ENCODE measurements at regions not wholly inside any gene's neighbourhood (a gene's known extent, or its start where the extent isn't known, plus 50 kb on each side); places are given as distances from the start of the nearest gene placed in this dataset.

DNA sequence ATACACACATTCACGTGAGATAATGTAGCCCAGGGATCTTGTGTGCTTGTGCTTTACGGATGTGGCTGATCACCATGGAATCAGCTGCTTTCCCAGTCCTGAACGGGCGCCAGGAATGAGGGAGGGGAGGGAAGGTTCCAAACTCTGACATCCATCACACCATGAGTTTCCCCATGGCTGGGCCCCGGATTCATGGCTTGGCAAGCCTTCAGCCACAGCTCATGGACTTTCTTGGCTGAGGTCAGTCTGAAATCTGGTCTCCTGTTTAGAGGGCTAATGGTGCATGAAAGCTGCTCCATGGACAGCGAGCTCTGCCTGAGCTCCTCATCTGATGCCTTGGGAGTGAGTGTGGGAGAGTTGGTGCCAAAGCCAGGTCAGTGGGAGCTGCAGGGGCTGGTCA, 767.6 kb upstream of the EEF2KMT start:
- TF ChIP-seq, protein P1, sequence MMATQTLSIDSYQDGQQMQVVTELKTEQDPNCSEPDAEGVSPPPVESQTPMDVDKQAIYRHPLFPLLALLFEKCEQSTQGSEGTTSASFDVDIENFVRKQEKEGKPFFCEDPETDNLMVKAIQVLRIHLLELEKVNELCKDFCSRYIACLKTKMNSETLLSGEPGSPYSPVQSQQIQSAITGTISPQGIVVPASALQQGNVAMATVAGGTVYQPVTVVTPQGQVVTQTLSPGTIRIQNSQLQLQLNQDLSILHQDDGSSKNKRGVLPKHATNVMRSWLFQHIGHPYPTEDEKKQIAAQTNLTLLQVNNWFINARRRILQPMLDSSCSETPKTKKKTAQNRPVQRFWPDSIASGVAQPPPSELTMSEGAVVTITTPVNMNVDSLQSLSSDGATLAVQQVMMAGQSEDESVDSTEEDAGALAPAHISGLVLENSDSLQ (IDR thresholded peaks at IDR 0.05), result no peak
- TF ChIP-seq SP1 (IDR thresholded peaks at IDR 0.05) (no peak), CTBP1 (IDR thresholded peaks at IDR 0.05; ENCODE audit: borderline replicate concordance) (no peak), ARNT (IDR thresholded peaks at IDR 0.05) (no peak), NFRKB (IDR thresholded peaks at IDR 0.05) (no peak), ZNF384 (IDR thresholded peaks at IDR 0.05) (no peak), FOXA1 (IDR thresholded peaks at IDR 0.05) (no peak), L3MBTL2 (conservative IDR thresholded peaks at IDR 0.05) (no peak), LEF1 (IDR thresholded peaks at IDR 0.05; ENCODE audit: borderline replicate concordance) (no peak), HDGF (IDR thresholded peaks at IDR 0.05; ENCODE audit: borderline replicate concordance) (no peak), FOXK2 (IDR thresholded peaks at IDR 0.05) (no peak), FOXM1 (IDR thresholded peaks at IDR 0.05; ENCODE audit: borderline replicate concordance) (no peak), BHLHE40 (IDR thresholded peaks at IDR 0.05; ENCODE audit: borderline replicate concordance) (no peak), SUZ12 (IDR thresholded peaks at IDR 0.05) (no peak), ELF4 (IDR thresholded peaks at IDR 0.05) (no peak), TARDBP (IDR thresholded peaks at IDR 0.05) (no peak)
- POLR2A ChIA-PET, result no interaction called here
- CTCF ChIA-PET, result no interaction called here
- no peak for DNase-seq (ENCODE audit: extremely low spot score)

DNA sequence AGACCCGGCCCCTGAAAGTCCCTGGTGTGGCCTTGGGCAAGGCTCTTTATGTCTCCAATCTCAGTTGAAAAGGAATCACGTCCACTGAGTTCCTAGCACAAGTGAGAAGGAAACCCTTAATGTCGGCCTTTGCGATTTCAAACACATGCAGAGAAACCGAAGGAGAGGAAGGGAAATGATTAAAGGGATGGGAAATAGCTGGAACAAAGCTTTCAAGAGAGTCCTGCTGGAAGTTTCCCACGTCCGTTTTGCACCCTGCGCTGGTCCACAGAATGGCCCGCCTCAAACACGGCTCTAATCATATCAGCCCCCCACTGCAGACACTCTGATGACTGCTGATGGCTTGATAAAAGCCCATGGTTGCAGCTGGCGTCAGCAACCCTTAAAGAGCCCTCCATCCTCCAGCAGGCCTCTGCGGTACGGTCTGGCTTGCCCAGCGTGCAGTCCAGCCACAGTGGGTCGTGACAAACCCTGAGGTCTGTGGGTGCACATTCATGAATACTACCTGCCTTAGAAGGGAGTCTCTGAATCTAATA, 765.5 kb upstream of the EEF2KMT start:
- TF ChIP-seq CTBP1 (IDR thresholded peaks at IDR 0.05; ENCODE audit: borderline replicate concordance) (no peak), L3MBTL2 (conservative IDR thresholded peaks at IDR 0.05) (no peak), BHLHE40 (IDR thresholded peaks at IDR 0.05; ENCODE audit: borderline replicate concordance) (no peak), NFRKB (IDR thresholded peaks at IDR 0.05) (no peak), SUZ12 (IDR thresholded peaks at IDR 0.05) (no peak), FOXM1 (IDR thresholded peaks at IDR 0.05; ENCODE audit: borderline replicate concordance) (no peak), FOXA1 (IDR thresholded peaks at IDR 0.05) (no peak), SP1 (IDR thresholded peaks at IDR 0.05) (no peak), TARDBP (IDR thresholded peaks at IDR 0.05) (no peak), ELF4 (IDR thresholded peaks at IDR 0.05) (no peak), LEF1 (IDR thresholded peaks at IDR 0.05; ENCODE audit: borderline replicate concordance) (no peak), FOXK2 (IDR thresholded peaks at IDR 0.05) (no peak), ZNF384 (IDR thresholded peaks at IDR 0.05) (no peak), ARNT (IDR thresholded peaks at IDR 0.05) (no peak), HDGF (IDR thresholded peaks at IDR 0.05; ENCODE audit: borderline replicate concordance) (no peak)
- TF ChIP-seq, protein P1 (IDR thresholded peaks at IDR 0.05), result no peak
- ChIA-PET CTCF (no interaction called here), POLR2A (no interaction called here)
- no peak for DNase-seq (ENCODE audit: extremely low spot score)

- TF ChIP-seq FOXA1 (IDR thresholded peaks at IDR 0.05), result no peak
- TF ChIP-seq FOXK2 (IDR thresholded peaks at IDR 0.05), result no peak
- no peak for TF ChIP-seq BHLHE40 (IDR thresholded peaks at IDR 0.05; ENCODE audit: borderline replicate concordance)
- no peak for TF ChIP-seq ZNF384 (IDR thresholded peaks at IDR 0.05)
- TF ChIP-seq TARDBP (IDR thresholded peaks at IDR 0.05), result no peak
- TF ChIP-seq L3MBTL2 (conservative IDR thresholded peaks at IDR 0.05), result no peak
- TF ChIP-seq SP1 (IDR thresholded peaks at IDR 0.05), result no peak
- no peak for TF ChIP-seq ARNT (IDR thresholded peaks at IDR 0.05)
- no peak for TF ChIP-seq LEF1 (IDR thresholded peaks at IDR 0.05; ENCODE audit: borderline replicate concordance)
- TF ChIP-seq ELF4 (IDR thresholded peaks at IDR 0.05), result no peak
- CTCF ChIA-PET, result no interaction called here
- no peak for DNase-seq (ENCODE audit: extremely low spot score)
- POLR2A ChIA-PET, result no interaction called here
These were observed 764.7 kb upstream of the EEF2KMT start for GRCh38 chr16:5862103-5862840.

DNA sequence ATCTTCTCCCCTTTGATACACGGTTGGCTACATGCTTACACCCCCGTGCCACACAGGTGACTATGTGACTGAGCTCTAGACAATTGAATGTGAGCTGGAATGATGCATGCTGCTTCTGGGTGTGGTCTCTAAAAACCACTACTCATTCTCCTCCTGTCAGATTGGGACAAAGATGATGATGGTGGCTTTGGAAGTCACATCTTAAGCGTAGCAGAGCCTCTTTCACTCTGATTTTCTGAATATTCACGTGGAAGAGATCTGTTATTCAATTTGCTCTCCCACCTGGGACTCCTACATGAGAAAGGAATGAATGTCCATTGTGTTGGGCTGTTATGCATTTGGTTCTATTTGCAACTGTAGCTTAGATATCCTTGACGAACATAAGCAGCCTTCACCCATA, 763.6 kb upstream of the EEF2KMT start:
- TF ChIP-seq SUZ12 (IDR thresholded peaks at IDR 0.05), result no peak
- no peak for TF ChIP-seq SP1 (IDR thresholded peaks at IDR 0.05)
- TF ChIP-seq CTBP1 (IDR thresholded peaks at IDR 0.05; ENCODE audit: borderline replicate concordance), result no peak
- no peak for TF ChIP-seq FOXM1 (IDR thresholded peaks at IDR 0.05; ENCODE audit: borderline replicate concordance)
- no peak for TF ChIP-seq FOXK2 (IDR thresholded peaks at IDR 0.05)
- no peak for TF ChIP-seq L3MBTL2 (conservative IDR thresholded peaks at IDR 0.05)
- TF ChIP-seq ARNT (IDR thresholded peaks at IDR 0.05), result no peak
- no peak for TF ChIP-seq HDGF (IDR thresholded peaks at IDR 0.05; ENCODE audit: borderline replicate concordance)
- no peak for TF ChIP-seq LEF1 (IDR thresholded peaks at IDR 0.05; ENCODE audit: borderline replicate concordance)
- no peak for TF ChIP-seq TARDBP (IDR thresholded peaks at IDR 0.05)
- no peak for TF ChIP-seq ELF4 (IDR thresholded peaks at IDR 0.05)
- no peak for TF ChIP-seq NFRKB (IDR thresholded peaks at IDR 0.05)
- TF ChIP-seq BHLHE40 (IDR thresholded peaks at IDR 0.05; ENCODE audit: borderline replicate concordance), result no peak
- ChIA-PET POLR2A (no interaction called here), CTCF (no interaction called here)
- DNase-seq (ENCODE audit: extremely low spot score), result no peak

DNA sequence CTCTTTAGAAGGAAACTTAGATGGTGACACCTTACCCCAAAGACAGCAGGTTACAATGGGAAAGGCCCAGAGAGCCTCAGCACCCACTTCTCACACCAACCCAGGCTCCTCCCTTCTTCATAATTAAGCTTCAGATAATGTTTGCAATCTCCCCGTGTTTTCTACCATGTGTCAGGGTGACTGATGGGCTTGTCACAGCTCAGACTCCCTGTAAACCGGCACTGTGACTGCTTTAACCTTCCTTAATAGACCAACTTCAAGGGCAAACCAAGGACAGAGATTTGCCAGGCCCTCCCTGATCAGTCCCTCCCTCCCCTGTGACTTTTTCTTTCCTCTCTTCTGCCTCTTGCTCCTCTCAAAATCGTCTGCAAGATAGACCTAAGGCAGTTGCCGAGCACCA, 760.6 kb upstream of the EEF2KMT start:
- no peak for TF ChIP-seq NFRKB (IDR thresholded peaks at IDR 0.05)
- no peak for TF ChIP-seq CTBP1 (IDR thresholded peaks at IDR 0.05; ENCODE audit: borderline replicate concordance)
- no peak for TF ChIP-seq ARNT (IDR thresholded peaks at IDR 0.05)
- no peak for TF ChIP-seq BHLHE40 (IDR thresholded peaks at IDR 0.05; ENCODE audit: borderline replicate concordance)
- TF ChIP-seq FOXK2 (IDR thresholded peaks at IDR 0.05), result no peak
- no peak for TF ChIP-seq L3MBTL2 (conservative IDR thresholded peaks at IDR 0.05)
- no peak for TF ChIP-seq FOXM1 (IDR thresholded peaks at IDR 0.05; ENCODE audit: borderline replicate concordance)
- ChIA-PET POLR2A (no interaction called here), CTCF (no interaction called here)
- DNase-seq (ENCODE audit: extremely low spot score), result no peak

DNA sequence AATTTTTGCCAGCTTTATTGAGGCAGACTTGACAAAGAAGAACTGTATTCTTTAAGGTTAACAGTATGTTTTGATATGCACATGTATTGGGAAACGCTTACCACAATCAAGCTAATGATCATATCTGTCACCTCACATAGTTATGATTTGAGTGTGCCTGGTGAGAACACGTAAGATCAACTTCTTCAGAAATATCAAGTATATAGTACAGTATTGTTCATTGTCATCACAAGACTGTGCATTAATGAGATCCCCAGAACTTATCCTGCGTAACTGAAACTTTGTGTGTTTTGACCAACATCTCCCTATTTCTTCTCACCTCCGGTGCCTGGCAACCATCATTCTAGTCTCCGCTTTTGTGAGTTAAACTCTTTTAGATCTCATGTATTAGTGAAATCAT, 756.4 kb upstream of the EEF2KMT start:
- TF ChIP-seq ELF4 (IDR thresholded peaks at IDR 0.05) (no peak), SUZ12 (IDR thresholded peaks at IDR 0.05) (no peak), HDGF (IDR thresholded peaks at IDR 0.05; ENCODE audit: borderline replicate concordance) (no peak), FOXK2 (IDR thresholded peaks at IDR 0.05) (no peak), FOXM1 (IDR thresholded peaks at IDR 0.05; ENCODE audit: borderline replicate concordance) (no peak), FOXA1 (IDR thresholded peaks at IDR 0.05) (no peak), NFRKB (IDR thresholded peaks at IDR 0.05) (no peak), ZNF384 (IDR thresholded peaks at IDR 0.05) (no peak)
- ChIA-PET POLR2A (no interaction called here), CTCF (no interaction called here)
- DNase-seq (ENCODE audit: extremely low spot score), result no peak
